ENCODE measurements at regions not wholly inside any gene's neighbourhood (a gene's known extent, or its start where the extent isn't known, plus 50 kb on each side); places are given as distances from the start of the nearest gene placed in this dataset.
"Not testable (repeated sequence)": the region's sequence is repeated elsewhere in the genome, so short reads cannot be mapped to it uniquely, and the experiment has no call there.

- TF ChIP-seq, protein P1, sequence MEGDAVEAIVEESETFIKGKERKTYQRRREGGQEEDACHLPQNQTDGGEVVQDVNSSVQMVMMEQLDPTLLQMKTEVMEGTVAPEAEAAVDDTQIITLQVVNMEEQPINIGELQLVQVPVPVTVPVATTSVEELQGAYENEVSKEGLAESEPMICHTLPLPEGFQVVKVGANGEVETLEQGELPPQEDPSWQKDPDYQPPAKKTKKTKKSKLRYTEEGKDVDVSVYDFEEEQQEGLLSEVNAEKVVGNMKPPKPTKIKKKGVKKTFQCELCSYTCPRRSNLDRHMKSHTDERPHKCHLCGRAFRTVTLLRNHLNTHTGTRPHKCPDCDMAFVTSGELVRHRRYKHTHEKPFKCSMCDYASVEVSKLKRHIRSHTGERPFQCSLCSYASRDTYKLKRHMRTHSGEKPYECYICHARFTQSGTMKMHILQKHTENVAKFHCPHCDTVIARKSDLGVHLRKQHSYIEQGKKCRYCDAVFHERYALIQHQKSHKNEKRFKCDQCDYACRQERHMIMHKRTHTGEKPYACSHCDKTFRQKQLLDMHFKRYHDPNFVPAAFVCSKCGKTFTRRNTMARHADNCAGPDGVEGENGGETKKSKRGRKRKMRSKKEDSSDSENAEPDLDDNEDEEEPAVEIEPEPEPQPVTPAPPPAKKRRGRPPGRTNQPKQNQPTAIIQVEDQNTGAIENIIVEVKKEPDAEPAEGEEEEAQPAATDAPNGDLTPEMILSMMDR (IDR thresholded peaks at IDR 0.05; ENCODE audit: unreplicated experiment in 3 of 3), result no peak
- Mint-ChIP-seq H3K27ac (no peak overlapping the region), H3K9me3 (no peaks in the 10 kb centered on the region), H3K4me1 (peaks cover 16% of the 10 kb centered on the region), H3K36me3 (ENCODE audit: low read depth) (no peaks in the 10 kb centered on the region), H3K27me3 (ENCODE audit: low read depth) (no peaks in the 10 kb centered on the region), H3K4me3 (no peak overlapping the region)
Observed at GRCh38 chr14:84485036-84485435, 1044.9 kb upstream of the FLRT2 start.

- Mint-ChIP-seq H3K27ac (no peak overlapping the region), H3K4me1 (no peaks in the 10 kb centered on the region)
- TF ChIP-seq, protein P1 (IDR thresholded peaks at IDR 0.05; ENCODE audit: unreplicated experiment in 3 of 3), result no peak
Observed at GRCh38 chr14:84490081-84490480, 1039.9 kb upstream of the FLRT2 start.

DNA sequence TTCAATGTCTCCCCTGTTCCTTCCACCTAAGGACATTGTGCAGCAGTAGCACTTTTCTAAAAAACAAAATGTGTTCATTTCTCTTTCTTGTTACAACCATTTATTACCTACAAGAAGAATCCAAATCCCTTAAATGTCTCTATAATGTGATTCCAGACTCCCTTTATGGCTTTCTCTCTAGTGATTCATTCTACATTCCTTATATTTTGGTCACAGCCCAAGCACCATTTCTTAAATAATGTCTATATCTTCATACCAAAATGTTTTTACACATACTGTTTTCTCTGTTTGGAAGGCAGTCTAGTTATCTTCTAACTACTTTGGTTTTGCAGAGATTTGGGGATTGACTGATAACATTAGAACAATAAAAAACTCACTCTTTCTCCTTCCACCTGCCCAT, 1037.3 kb upstream of the FLRT2 start:
- H3K36me3 Mint-ChIP-seq (ENCODE audit: low read depth), result no peaks in the 10 kb centered on the region
- TF ChIP-seq, protein P1 (IDR thresholded peaks at IDR 0.05; ENCODE audit: unreplicated experiment in 3 of 3), result no peak

More at GRCh38 chr14:84490081-84490480, 1039.9 kb upstream of the FLRT2 start:
- Mint-ChIP-seq H3K36me3 (ENCODE audit: low read depth) (no peaks in the 10 kb centered on the region), H3K27me3 (ENCODE audit: low read depth) (peaks cover 5% of the 10 kb centered on the region), H3K4me3 (no peak overlapping the region), H3K9me3 (no peaks in the 10 kb centered on the region)

DNA sequence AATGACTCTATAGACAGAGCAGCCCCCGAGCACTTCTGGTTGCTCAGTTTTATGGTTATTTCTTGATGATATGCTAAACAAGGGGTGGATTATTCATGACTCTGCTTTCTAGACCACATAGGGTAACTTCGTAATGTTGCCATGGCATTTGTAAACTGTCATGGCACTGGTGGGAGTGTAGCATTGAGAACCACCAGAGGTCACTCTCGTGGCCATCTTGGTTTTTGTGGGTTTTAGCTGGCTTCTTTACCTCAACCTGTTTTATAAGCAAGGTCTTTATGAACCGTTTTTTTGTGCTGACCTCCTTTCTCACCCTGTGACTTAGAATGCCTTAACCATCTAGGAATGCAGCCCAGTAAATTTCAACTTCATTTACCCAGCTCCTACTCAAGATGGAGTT, 1036.2 kb upstream of the FLRT2 start:
- H3K36me3 Mint-ChIP-seq (ENCODE audit: low read depth), result no peaks in the 10 kb centered on the region
- H3K4me3 Mint-ChIP-seq, result no peak overlapping the region
- H3K27ac Mint-ChIP-seq, result no peak overlapping the region
- no peaks in the 10 kb centered on the region for H3K4me1 Mint-ChIP-seq
- no peaks in the 10 kb centered on the region for H3K9me3 Mint-ChIP-seq
- H3K27me3 Mint-ChIP-seq (ENCODE audit: low read depth), result peaks cover 5% of the 10 kb centered on the region
- TF ChIP-seq, protein P1 (IDR thresholded peaks at IDR 0.05; ENCODE audit: unreplicated experiment in 3 of 3), result no peak

More for the DNA sequence above, 1037.3 kb upstream of the FLRT2 start:
- H3K9me3 Mint-ChIP-seq, result no peaks in the 10 kb centered on the region
- H3K27ac Mint-ChIP-seq, result no peak overlapping the region
- H3K27me3 Mint-ChIP-seq (ENCODE audit: low read depth), result peaks cover 5% of the 10 kb centered on the region
- no peaks in the 10 kb centered on the region for H3K4me1 Mint-ChIP-seq
- H3K4me3 Mint-ChIP-seq, result no peak overlapping the region

GRCh38 chr14:84496677-84497076, 1033.3 kb upstream of the FLRT2 start:
- Mint-ChIP-seq H3K27ac (no peak overlapping the region), H3K9me3 (no peaks in the 10 kb centered on the region), H3K4me1 (no peaks in the 10 kb centered on the region), H3K4me3 (no peak overlapping the region), H3K36me3 (ENCODE audit: low read depth) (no peaks in the 10 kb centered on the region), H3K27me3 (ENCODE audit: low read depth) (peaks cover 2% of the 10 kb centered on the region)
- TF ChIP-seq, protein P1 (IDR thresholded peaks at IDR 0.05; ENCODE audit: unreplicated experiment in 3 of 3), result no peak

GRCh38 chr14:84512823-84513222, 1017.1 kb upstream of the FLRT2 start:
- H3K4me3 Mint-ChIP-seq; H3K27me3 Mint-ChIP-seq (ENCODE audit: low read depth); H3K4me1 Mint-ChIP-seq; H3K36me3 Mint-ChIP-seq (ENCODE audit: low read depth); H3K27ac Mint-ChIP-seq: not testable (repeated sequence)
- H3K9me3 Mint-ChIP-seq, result peaks cover 11% of the 10 kb centered on the region
